ENCODE measurements at regions not wholly inside any gene's neighbourhood (a gene's known extent, or its start where the extent isn't known, plus 50 kb on each side); places are given as distances from the start of the nearest gene placed in this dataset.
A peak's percentile ranks its signal among the peaks of the same experiment; 100 is the strongest.
"Not testable (repeated sequence)": the region's sequence is repeated elsewhere in the genome, so short reads cannot be mapped to it uniquely, and the experiment has no call there.

GRCh38 chr2:116935097-116935814 is 879.2 kb upstream of the DDX18 start:
- no peak for DNase-seq

DNA sequence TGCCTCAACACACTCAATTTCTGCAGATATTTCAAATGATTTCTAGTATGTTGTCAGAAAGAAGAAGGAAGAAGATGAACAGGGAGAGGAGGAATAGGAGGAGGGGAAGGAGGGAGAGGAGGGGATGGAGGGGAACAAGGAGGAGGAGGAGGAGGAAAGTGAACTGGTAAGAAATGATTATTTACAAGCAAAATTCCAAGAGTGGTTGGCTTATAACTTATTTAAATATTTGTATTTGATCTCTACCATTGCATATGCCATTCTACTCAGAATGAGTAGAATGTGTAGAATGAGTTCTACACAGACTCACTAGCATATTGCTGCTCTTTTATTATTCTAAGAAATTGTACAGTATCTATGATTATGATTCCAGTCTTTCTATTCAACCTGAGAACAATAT is 866.2 kb upstream of the DDX18 start:
- no peak for DNase-seq

- DNase-seq = no peak
Measured at GRCh38 chr2:116949249-116949648, 865.2 kb upstream of the DDX18 start.

GRCh38 chr2:116952254-116952653 is 862.2 kb upstream of the DDX18 start:
- no peak for DNase-seq

DNA sequence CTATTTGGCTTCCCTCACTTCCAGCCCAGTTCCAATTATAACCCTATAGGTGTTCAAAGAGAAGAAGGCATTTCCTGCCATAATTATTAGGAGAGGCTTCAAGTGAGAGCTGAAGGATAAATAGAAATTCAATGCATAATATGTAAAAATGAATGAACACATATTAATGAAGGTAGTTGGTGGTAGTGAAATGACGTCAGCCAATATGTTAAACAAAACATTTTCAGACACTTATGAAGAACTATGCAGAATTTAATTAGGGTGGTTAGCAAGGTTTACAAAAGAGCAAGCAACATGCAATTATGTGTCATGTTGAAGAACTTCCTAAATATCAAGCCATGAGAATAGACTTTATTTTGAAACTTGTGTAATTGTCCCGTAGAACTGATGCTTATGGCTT is 858.8 kb upstream of the DDX18 start:
- DNase-seq = no peak

GRCh38 chr2:116975608-116976007 is 838.9 kb upstream of the DDX18 start:
- DNase-seq = no peak

DNA sequence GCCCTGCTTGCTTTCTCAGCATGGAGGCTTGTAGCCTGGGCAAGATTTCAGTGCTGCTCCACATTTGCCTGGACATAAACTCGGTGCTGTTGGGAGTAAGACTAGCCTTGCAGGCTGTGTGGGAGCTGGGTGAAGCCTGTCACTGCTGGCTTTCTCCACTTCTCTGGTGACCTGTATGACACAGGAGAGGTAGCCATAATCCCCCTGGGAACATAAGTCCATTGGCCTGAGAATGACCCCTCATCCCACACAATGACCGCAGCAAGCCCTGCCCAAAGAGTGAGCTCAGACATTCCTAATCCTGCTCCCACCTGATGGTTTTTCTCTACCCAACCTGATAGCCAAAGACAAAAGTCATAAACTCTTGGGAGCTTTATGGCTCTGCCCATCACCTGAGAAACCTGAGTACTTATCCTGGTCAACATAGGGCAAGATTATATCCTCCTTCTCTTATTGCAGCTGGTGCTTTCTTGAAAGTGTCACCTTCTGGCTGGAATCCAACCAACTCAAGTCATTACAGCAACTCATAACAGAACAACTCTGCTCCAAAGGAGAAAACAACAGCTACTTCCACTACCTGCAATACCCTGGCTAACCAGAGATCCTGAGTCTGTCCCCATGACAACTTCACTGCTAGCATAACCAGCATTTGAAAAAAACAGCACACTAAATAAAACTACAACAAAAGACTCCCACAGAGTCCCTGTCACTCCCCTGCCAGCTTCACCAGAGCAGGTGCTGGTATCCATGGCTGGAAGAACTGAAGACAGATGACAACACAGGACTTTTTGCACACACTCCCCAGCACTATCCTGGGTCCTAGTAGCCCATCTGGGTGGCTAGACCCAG is 834.4 kb upstream of the DDX18 start:
- DNase-seq = peak; percentile 22

GRCh38 chr2:116987447-116987846 is 827.0 kb upstream of the DDX18 start:
- DNase-seq = no peak

DNA sequence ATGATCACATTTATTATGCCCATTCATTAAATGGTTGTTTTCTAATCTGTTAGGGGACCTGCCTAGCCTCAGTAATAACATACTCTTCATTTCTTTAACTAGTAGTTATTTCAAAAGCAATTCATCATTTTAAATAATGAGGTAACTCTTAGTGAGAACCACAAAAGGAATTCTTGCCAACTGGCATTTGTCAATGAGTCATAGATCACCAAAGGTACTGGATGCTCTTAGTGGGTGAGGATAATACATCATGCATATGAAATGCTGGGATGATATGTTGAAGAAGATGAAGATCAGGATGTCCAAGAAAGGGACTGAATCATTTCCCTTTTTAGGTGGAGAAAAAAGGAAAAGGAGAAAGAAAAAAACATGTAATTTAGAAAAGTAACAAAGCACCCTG is 826.2 kb upstream of the DDX18 start:
- DNase-seq = no peak

DNA sequence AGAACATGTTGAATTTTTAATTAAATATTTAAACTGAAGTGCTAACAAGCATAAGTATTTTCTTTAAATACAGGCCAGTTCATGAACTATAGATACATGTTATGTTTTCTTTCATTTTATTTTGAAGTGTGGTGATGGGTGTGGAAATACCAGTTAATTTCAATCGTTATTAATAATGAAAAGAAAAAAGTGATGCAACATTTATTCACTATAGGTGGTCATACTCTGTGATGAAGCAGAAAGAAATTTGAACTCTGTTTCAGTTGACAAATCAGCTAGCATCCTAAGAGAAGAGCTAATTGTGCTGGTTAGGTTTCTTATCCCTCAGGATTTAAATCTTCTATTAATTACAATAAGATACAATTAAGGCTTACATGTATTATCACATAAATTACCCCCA is 795.1 kb upstream of the DDX18 start:
- DNase-seq = no peak

- DNase-seq = no peak
Measured at GRCh38 chr2:117027646-117028045, 786.8 kb upstream of the DDX18 start.

DNA sequence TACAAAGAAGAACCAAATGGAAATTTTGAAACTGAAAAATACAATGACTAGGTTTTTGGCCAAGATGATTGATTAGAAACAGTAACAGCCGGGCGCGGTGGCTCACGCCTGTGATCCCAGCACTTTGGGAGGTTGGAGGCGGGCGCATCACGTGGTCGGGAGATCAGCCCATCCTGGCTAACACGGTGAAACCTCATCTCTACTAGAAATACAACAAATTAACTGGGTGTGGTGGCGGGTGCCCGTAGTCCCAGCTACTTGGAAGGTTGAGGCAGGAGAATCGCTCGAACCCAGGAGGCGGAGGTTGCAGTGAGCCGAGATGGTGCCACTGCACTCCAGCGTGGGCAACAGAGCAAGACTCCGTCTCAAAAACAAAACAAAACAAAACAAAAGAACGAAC is 785.8 kb upstream of the DDX18 start:
- not testable (repeated sequence) for DNase-seq

GRCh38 chr2:117055499-117056375 is 758.8 kb upstream of the DDX18 start:
- DNase-seq = no peak

DNA sequence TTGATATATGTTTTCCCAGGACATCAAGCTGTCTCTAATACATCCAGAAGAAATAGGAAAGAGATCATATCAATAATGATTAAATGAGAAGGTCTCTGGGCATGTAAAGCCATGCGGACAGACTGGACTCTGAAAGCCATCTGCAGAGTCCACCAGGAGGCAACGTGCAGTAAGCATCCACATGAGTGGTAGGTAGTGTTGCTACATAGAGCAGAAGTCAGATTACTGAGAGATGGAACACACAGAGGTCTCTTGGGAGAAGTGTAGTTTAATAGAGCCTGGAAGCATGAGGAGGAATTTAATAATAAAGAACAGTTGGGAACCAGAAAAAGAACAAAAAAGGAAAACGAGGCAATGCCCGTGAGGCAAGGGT is 758.1 kb upstream of the DDX18 start:
- DNase-seq = no peak

DNA sequence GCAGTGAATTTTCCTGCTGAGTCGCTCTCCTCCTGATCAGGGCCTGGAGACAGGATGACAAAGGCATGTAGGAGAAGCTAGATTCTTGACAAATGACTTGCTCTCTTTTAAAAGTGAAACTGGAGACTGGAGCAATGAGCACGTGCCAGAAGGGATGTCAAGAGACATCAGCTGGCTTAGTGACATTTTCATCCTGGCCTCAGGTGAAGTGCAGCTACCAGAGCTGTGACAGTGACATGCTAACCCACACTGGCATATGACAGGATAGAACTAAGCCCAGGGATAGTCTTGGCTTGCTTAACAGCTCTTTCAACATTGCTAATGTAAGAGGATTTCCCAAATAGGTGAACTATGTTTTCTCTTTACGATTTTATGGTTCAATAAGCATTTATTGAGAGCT is 757.5 kb upstream of the DDX18 start:
- no peak for DNase-seq

DNA sequence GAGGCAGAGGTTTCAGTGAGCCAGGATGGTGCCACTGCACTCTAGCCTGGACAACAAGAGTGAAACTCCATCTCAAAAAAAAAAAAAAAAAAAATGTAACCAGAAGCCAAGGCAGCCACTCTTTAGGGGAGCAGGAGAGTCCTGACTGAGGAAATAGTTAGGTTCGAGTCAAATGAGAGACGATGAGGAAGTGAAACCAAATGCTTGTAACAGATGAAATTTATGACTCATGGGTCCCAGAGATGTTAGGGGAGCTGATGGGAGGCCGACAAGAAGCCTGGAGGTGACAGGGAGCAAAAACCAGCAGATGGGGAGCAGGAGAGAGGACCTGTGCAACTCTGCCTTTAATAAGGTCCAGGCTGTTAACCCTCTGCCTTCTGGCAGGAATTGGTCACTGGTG is 756.1 kb upstream of the DDX18 start:
- no peak for DNase-seq

- DNase-seq = no peak
Measured at GRCh38 chr2:117064021-117064420, 750.5 kb upstream of the DDX18 start.

- DNase-seq = no peak
Measured at GRCh38 chr2:117065912-117066311, 748.6 kb upstream of the DDX18 start.

- no peak for DNase-seq
Measured at GRCh38 chr2:117067900-117068299, 746.6 kb upstream of the DDX18 start.

DNA sequence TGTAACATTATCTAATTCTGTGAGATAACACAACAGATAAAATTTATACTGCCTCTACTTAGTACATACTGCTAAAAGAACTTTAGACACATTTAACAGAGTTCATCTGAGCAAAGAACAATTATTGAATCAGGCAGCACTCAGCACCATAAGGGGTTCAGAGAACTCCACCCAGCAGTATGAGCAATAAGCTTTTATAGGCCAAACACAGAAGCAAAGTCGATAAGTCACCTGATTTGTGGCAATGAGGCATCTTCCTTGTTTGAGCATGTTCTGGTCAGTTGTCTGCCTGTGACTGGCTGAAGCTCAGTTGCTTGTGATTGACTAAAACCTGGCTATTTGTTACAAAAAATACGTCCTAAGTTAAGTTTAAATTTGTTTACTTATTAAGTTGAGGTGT is 746.1 kb upstream of the DDX18 start:
- DNase-seq = no peak

DNA sequence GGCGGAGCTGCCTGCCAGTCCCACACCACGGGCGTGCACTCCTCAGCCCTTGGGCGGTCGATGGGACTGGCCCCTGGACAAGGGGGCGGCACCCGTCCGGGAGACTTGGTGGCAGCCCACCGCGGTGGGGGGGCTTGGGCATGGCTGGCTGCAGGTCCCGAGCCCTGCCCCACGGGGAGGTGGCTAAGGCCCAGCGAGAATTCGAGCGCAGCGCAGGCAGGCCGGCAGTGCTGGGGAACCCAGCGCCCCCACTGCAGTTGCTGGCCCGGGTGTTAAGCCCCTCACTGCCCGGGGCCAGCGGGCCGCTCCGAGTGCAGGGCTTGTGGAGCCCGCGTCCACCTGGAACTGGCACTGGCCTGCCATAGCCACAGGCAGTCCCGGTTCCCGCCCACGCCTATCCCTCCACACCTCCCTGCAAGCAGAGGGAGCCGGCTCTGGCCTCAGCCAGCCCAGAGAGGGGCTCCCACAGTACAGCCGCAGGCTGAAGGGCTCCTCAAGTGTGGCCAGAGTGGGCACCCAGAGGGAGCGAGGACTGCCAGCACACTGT is 742.9 kb upstream of the DDX18 start:
- no peak for DNase-seq

- no peak for DNase-seq
Measured at GRCh38 chr2:117074756-117075155, 739.7 kb upstream of the DDX18 start.

GRCh38 chr2:117085256-117085655 is 729.2 kb upstream of the DDX18 start:
- DNase-seq = no peak

All from NCI-H146 (cell line).